Ascending aorta (tissue), 2 donors: ENCODE measurements at regions not wholly inside any gene's neighbourhood (a gene's known extent, or its start where the extent isn't known, plus 50 kb on each side); places are given as distances from the start of the nearest gene placed in this dataset.

ENCODE experiments used
- DNase-seq, 2 donors: peaks; one replicate each; pipeline ENCODE4 v3.0.0-alpha.2; 2019; ENCODE audit warnings: low spot score in 2 of 2
- H3K27ac ChIP-seq, 2 donors: fragments of 200-600 bp; sonication (generic); one replicate each; pipeline ENCODE4 v1.5.1; 2016 to 2017; ENCODE audit warnings: mild to moderate bottlenecking in 1 of 2
- H3K27me3 ChIP-seq: fragments of 200-600 bp; sonication (generic); one replicate; pipeline ENCODE4 v1.5.1; 2017
- H3K36me3 ChIP-seq, 2 donors: fragments of 200-600 bp; sonication (generic); one replicate each; pipeline ENCODE4 v1.5.1; 2016
- H3K4me1 ChIP-seq, 2 donors: fragments of 200-600 bp; sonication (generic); one replicate each; pipeline ENCODE4 v1.5.1; 2016 to 2017; ENCODE audit warnings: mild to moderate bottlenecking in 1 of 2
- H3K4me3 ChIP-seq, 2 donors: fragments of 200-600 bp; sonication (generic); one replicate each; pipeline ENCODE4 v1.5.1; 2016 to 2017; ENCODE audit warnings: mild to moderate bottlenecking in 1 of 2
- H3K9me3 ChIP-seq, 2 donors: fragments of 200-600 bp; sonication (generic); one replicate each; pipeline ENCODE4 v1.5.1; 2016
- intact Hi-C: fragments of 100-400 bp; cut with DNase I; formaldehyde crosslinking; loops from one replicate; pipeline ENCODE4 v1.15.1; 2023
- TF ChIP-seq, protein P1 (sequence below), 3 experiments: fragments of 200-600 bp in 2 of 3; fragments of 450-650 bp in 1 of 3; sonication (generic) in 2 of 3; IDR thresholded peaks; one replicate each; pipeline ENCODE4 v1.5.1; 2016 to 2019; ENCODE audit warnings: antibody characterized with exemption in 3 of 3, mild to moderate bottlenecking in 1 of 3, moderate library complexity in 1 of 3

DNA sequence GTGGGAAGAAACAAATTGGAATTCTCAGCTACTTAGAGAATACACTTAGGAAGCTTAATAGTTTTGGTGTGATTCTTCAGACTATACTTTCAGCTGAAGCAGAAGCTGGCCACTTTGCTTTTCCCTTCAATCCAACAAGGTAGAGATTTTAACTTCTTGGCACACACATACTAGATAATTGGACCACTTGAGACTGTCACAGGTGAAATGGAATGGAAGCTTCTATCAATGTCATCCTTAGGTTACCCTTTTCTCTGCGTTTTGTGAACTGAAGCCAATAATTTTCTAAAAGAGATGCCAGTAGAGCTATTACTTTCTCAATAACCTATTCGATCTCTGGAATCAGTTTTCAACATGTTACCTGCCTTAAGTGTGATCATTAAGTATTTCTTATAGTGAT, 405.3 kb downstream of the PCDH20 start:
- no peaks in the 10 kb centered on the region for H3K36me3 ChIP-seq
- H3K4me1 ChIP-seq, result no peaks in the 10 kb centered on the region
- intact Hi-C loops, result no loop called here
- no peak overlapping the region for H3K27ac ChIP-seq
- H3K9me3 ChIP-seq, result no peaks in the 10 kb centered on the region
- no peaks in the 10 kb centered on the region for H3K27me3 ChIP-seq
- TF ChIP-seq, protein P1, sequence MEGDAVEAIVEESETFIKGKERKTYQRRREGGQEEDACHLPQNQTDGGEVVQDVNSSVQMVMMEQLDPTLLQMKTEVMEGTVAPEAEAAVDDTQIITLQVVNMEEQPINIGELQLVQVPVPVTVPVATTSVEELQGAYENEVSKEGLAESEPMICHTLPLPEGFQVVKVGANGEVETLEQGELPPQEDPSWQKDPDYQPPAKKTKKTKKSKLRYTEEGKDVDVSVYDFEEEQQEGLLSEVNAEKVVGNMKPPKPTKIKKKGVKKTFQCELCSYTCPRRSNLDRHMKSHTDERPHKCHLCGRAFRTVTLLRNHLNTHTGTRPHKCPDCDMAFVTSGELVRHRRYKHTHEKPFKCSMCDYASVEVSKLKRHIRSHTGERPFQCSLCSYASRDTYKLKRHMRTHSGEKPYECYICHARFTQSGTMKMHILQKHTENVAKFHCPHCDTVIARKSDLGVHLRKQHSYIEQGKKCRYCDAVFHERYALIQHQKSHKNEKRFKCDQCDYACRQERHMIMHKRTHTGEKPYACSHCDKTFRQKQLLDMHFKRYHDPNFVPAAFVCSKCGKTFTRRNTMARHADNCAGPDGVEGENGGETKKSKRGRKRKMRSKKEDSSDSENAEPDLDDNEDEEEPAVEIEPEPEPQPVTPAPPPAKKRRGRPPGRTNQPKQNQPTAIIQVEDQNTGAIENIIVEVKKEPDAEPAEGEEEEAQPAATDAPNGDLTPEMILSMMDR (IDR thresholded peaks at IDR 0.05), result no peak
- no peak overlapping the region for H3K4me3 ChIP-seq
- DNase-seq, result no peak

DNA sequence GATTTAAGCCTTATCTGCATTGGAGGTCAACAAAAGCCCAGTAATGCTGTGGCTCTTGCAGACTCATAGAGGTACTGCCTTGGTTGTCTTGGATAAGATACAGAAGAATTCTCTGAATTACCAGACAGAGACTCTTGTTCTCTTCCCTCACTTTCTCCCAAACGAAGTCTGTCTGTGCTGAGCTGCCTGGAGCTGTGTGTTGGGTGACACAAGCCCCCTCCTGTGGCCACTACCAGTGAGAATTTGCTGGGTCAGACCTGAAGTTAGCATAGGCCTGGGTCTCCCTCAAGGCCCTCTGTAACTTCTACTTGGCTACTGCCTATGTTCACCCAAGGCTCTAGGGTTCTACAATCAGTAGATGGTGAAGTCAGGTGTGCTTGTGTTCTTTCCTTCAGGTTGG, 413.0 kb downstream of the PCDH20 start:
- Histone ChIP-seq H3K9me3 (no peaks in the 10 kb centered on the region), H3K27ac (no peak overlapping the region), H3K27me3 (no peaks in the 10 kb centered on the region), H3K4me1 (no peaks in the 10 kb centered on the region), H3K4me3 (no peak overlapping the region), H3K36me3 (no peaks in the 10 kb centered on the region)
- TF ChIP-seq, protein P1 (IDR thresholded peaks at IDR 0.05), result no peak
- intact Hi-C loops, result no loop called here
- no peak for DNase-seq

DNA sequence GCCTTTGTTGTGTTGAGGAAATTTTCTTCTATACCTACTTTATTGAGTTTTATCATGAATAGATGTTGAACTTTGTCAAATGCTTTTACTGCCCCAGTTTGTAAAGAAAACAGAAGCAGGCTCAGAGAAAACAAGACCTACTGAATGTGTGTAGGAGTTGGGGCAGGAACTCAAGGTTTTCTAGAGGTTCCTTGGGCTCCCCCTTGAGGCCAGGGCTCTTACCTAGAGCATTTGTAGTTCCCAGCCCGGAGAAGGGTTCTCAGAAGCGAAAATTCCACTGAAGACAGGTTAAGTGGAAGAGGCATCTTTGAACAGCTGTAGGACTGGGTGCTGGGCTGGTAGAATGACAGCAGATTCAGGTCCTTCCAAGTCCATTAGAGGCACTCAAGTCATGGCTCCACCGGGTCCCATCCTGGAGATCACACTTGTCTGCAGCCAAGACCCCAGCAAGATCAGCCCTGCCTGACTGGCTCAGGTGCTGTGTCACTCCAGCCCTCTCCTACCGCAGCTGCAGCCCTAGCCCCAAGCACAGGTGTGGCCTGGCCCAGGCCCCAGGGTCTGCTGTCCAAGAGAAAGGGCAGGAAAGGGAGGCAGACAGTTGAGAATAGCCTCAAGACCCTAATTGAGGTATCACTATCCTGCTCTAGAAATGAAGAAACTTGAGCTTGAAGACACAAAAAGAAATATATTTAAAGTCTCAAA, 425.5 kb downstream of the PCDH20 start:
- TF ChIP-seq, protein P1 (IDR thresholded peaks at IDR 0.05), result no peak
- no peaks in the 10 kb centered on the region for H3K27me3 ChIP-seq
- no peaks in the 10 kb centered on the region for H3K9me3 ChIP-seq
- no peaks in the 10 kb centered on the region for H3K36me3 ChIP-seq
- H3K4me3 ChIP-seq, result no peak overlapping the region
- no peaks in the 10 kb centered on the region for H3K4me1 ChIP-seq
- intact Hi-C loops, result no loop called here
- DNase-seq, result no peak
- H3K27ac ChIP-seq, result no peak overlapping the region

DNA sequence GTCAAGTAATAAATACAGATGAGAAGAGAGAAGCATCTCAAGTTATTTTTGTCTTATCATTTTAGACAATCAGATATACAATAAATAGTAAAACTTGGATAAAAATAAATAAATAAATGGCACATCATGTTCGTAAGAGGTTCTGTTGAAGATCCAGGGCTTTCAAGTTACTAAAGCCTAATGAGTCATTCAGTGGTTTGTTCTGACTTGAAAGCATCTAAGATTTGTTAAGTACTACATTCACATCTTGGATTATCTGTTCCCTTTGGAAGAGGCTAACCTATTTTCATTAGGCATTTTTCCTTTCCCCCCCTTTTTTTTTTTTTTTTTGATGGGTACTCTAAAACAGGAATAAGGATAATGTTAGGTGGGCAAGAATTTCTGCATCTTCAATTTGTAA, 429.3 kb downstream of the PCDH20 start:
- Histone ChIP-seq H3K4me3 (no peak overlapping the region), H3K27me3 (no peaks in the 10 kb centered on the region), H3K9me3 (peaks cover 0 to 6% of the 10 kb centered on the region in 2 donors), H3K36me3 (no peaks in the 10 kb centered on the region), H3K4me1 (no peaks in the 10 kb centered on the region), H3K27ac (no peak overlapping the region)
- intact Hi-C loops, result no loop called here
- DNase-seq, result no peak
- TF ChIP-seq, protein P1 (IDR thresholded peaks at IDR 0.05), result no peak

DNA sequence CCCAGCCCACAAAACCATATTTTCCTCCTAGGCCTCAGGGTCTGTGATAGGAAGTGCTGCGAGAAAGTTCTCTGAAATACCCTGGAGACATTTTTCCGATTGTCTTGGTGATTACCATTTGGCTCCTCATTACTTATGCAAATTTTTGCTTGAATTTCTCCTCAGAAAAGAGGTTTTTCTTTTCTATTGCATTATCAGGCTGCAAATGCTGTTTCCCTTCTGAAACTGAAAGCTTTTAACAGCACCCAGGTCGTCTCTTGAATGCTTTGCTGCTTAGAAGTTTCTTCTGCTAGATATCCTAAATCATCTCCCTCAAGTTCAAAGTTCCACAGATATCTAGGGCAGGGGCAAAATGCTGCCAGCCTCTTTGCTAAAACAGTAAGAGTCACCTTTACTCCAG, 434.2 kb downstream of the PCDH20 start:
- H3K4me1 ChIP-seq, result no peaks in the 10 kb centered on the region
- TF ChIP-seq, protein P1 (IDR thresholded peaks at IDR 0.05), result no peak

DNA sequence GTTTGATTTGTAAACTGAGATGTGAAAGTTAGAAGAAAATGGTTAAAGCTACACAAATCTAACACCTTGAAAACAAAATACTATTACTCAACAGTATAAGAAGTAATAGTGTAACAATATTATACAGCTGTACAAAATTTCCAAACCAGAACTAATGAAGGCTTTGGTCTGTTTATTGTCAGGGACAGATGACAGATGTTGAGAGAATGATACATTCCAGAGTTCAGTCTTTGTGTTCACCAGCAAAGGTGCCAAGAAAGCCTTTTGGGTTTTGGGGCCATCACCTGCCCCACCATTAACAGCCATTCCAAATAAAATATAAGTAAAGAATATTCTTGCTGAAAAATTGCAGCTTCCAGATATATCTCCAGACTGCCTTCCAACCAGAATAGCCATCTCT, 439.3 kb downstream of the PCDH20 start:
- no peak overlapping the region for H3K27ac ChIP-seq
- H3K36me3 ChIP-seq, result no peaks in the 10 kb centered on the region

More for the DNA sequence above, 434.2 kb downstream of the PCDH20 start:
- Histone ChIP-seq H3K4me3 (no peak overlapping the region), H3K36me3 (no peaks in the 10 kb centered on the region), H3K27ac (no peak overlapping the region), H3K27me3 (no peaks in the 10 kb centered on the region), H3K9me3 (peaks cover 0 to 10% of the 10 kb centered on the region in 2 donors)
- intact Hi-C loops, result no loop called here
- DNase-seq, result no peak

More for the DNA sequence above, 439.3 kb downstream of the PCDH20 start:
- Histone ChIP-seq H3K4me1 (no peaks in the 10 kb centered on the region), H3K9me3 (peaks cover 0 to 5% of the 10 kb centered on the region in 2 donors), H3K27me3 (no peaks in the 10 kb centered on the region), H3K4me3 (no peak overlapping the region)
- no peak for DNase-seq
- TF ChIP-seq, protein P1 (IDR thresholded peaks at IDR 0.05), result no peak
- intact Hi-C loops, result no loop called here
